Bronchial epithelial cell (primary cell): ENCODE measurements at regions not wholly inside any gene's neighbourhood (a gene's known extent, or its start where the extent isn't known, plus 50 kb on each side); places are given as distances from the start of the nearest gene placed in this dataset.
"Not testable (repeated sequence)": the region's sequence is repeated elsewhere in the genome, so short reads cannot be mapped to it uniquely, and the experiment has no call there.

Experiments used
- DNase-seq: peaks from one replicate; pipeline ENCODE4 v3.0.0-alpha.2; 2010; ENCODE audit warnings: low read depth
- FAIRE-seq: peaks from 2 replicates; lab custom pipeline; 2011; peaks lifted over from hg19 to GRCh38; lab: Jason Lieb, UNC
- H3K27me3 ChIP-seq: 2 replicates; pipeline ENCODE4 v1.5.1; 2011; ENCODE audit warnings: low read length; ENCODE audit not compliant: control insufficient read depth, insufficient read depth
- H3K36me3 ChIP-seq: 2 replicates; pipeline ENCODE4 v1.5.1; 2011; ENCODE audit warnings: low read length; ENCODE audit not compliant: control insufficient read depth, insufficient read depth
- H3K4me3 ChIP-seq: 2 replicates; pipeline ENCODE4 v1.5.1; 2011; ENCODE audit warnings: mild to moderate bottlenecking, low read depth, low read length, control low read depth
- TF ChIP-seq, protein P1 (sequence below): IDR thresholded peaks from 2 replicates; pipeline ENCODE4 v1.5.1; 2011; ENCODE audit warnings: mild to moderate bottlenecking, moderate library complexity, low read length, control low read depth, inconsistent platforms; ENCODE audit not compliant: insufficient read depth, severe bottlenecking

DNA sequence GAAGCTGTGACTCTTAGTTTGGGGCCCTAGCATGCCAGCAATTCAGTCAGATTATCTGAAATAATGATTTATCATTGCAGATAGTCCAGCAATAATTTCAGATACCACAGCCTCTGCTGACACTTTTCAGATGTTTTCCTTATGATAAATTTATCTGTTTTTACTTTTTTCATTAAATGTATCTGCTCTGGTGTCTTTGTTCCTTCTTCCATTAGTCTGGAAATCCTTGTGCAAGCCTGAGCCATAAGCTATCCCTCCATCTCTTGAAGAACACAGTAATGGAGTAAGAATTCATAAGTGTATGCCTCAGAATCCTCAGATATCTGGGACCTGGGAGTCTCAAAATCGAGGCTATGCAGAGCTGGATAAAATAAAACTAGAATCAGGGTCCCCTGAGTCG lies 146.4 kb upstream of the KRR1 start:
- peak; percentile 17 for DNase-seq
- Histone ChIP-seq H3K27me3 (no peaks in the 10 kb centered on the region), H3K36me3 (no peaks in the 10 kb centered on the region), H3K4me3 (no peak overlapping the region)
- FAIRE-seq = no peak
- TF ChIP-seq, protein P1, sequence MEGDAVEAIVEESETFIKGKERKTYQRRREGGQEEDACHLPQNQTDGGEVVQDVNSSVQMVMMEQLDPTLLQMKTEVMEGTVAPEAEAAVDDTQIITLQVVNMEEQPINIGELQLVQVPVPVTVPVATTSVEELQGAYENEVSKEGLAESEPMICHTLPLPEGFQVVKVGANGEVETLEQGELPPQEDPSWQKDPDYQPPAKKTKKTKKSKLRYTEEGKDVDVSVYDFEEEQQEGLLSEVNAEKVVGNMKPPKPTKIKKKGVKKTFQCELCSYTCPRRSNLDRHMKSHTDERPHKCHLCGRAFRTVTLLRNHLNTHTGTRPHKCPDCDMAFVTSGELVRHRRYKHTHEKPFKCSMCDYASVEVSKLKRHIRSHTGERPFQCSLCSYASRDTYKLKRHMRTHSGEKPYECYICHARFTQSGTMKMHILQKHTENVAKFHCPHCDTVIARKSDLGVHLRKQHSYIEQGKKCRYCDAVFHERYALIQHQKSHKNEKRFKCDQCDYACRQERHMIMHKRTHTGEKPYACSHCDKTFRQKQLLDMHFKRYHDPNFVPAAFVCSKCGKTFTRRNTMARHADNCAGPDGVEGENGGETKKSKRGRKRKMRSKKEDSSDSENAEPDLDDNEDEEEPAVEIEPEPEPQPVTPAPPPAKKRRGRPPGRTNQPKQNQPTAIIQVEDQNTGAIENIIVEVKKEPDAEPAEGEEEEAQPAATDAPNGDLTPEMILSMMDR = no peak

GRCh38 chr12:75657354-75657753 lies 145.9 kb upstream of the KRR1 start:
- H3K4me3 ChIP-seq, H3K27me3 ChIP-seq, FAIRE-seq, H3K36me3 ChIP-seq: not testable (repeated sequence)
- DNase-seq = peak; percentile 81

- FAIRE-seq = peak; percentile 100
- H3K36me3 ChIP-seq = no peaks in the 10 kb centered on the region
- H3K4me3 ChIP-seq = no peak overlapping the region
- no peaks in the 10 kb centered on the region for H3K27me3 ChIP-seq
- TF ChIP-seq, protein P1 = no peak
- DNase-seq = peak; percentile 99
Measured at GRCh38 chr12:75656648-75657047, 145.2 kb upstream of the KRR1 start.

GRCh38 chr12:75656210-75656609 lies 144.8 kb upstream of the KRR1 start:
- Histone ChIP-seq H3K4me3 (no peak overlapping the region), H3K27me3 (no peaks in the 10 kb centered on the region), H3K36me3 (no peaks in the 10 kb centered on the region)
- TF ChIP-seq, protein P1 = no peak
- no peak for FAIRE-seq
- no peak for DNase-seq

DNA sequence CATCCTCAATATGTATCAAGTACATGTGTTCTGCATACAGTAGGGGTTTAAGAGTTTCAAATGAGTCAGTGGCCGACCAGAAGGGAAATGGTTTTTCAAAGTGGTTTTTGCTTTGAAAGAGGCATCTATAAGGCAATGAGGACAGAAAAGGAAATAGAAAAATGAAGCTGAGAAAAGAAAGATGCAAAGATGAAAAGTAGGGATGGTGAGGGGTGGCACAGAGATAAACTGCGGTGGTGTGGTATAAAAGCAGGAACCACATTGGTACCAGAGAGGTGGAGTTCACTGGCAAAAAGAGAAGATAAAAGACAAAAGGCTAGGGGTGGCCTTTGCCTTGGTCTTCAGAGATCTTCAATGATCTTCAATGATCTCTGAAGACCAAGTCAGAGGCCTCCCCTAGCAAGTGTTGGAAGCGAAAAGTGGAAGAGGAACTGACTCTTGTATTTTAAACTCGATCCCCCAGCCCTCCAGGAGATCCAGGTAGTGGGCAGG lies 144.0 kb upstream of the KRR1 start:
- Histone ChIP-seq H3K4me3 (no peak overlapping the region), H3K36me3 (no peaks in the 10 kb centered on the region), H3K27me3 (no peaks in the 10 kb centered on the region)
- FAIRE-seq = no peak
- DNase-seq = no peak
- TF ChIP-seq, protein P1 = no peak

GRCh38 chr12:75651342-75651695 lies 139.9 kb upstream of the KRR1 start:
- peak; percentile 88 for DNase-seq
- FAIRE-seq = no peak
- TF ChIP-seq, protein P1 = no peak
- no peaks in the 10 kb centered on the region for H3K36me3 ChIP-seq
- H3K27me3 ChIP-seq = no peaks in the 10 kb centered on the region
- no peak overlapping the region for H3K4me3 ChIP-seq
